Ovary (tissue), 7 donors: ENCODE measurements at regions not wholly inside any gene's neighbourhood (a gene's known extent, or its start where the extent isn't known, plus 50 kb on each side); places are given as distances from the start of the nearest gene placed in this dataset.

Source experiments
- DNase-seq, 5 donors: peaks; one replicate each; pipeline ENCODE4 v3.0.0-alpha.2; 2019 to 2020
- H3K27ac ChIP-seq, 2 donors: fragments of 200-600 bp; one replicate each; pipeline versions ENCODE4 v1.5.1 to v1.8.0; 2019 to 2022
- H3K27me3 ChIP-seq: fragments of 200-600 bp; one replicate; pipeline ENCODE4 v1.8.0; 2022
- H3K36me3 ChIP-seq: fragments of 200-600 bp; sonication (generic); one replicate; pipeline ENCODE4 v1.5.1; 2019
- H3K4me1 ChIP-seq: one replicate; pipeline ENCODE4 v1.8.1; 2013; ENCODE audit warnings: mild to moderate bottlenecking, moderate library complexity; ENCODE audit not compliant: insufficient read depth
- H3K4me3 ChIP-seq: fragments of 200-600 bp; sonication (generic); one replicate; pipeline ENCODE4 v1.5.1; 2017
- H3K9me3 ChIP-seq, 2 donors: fragments of 200-600 bp in 1 of 2; sonication (generic) in 1 of 2; one replicate each; pipeline versions ENCODE4 v1.5.1 to v1.8.1; 2013 to 2019; ENCODE audit warnings: mild to moderate bottlenecking in 1 of 2, moderate library complexity in 1 of 2
- EP300 ChIP-seq: sonication (generic); formaldehyde crosslinking; IDR thresholded peaks from one replicate; pipeline ENCODE4 v1.6.1; 2017; ENCODE audit warnings: antibody characterized with exemption
- POLR2A ChIP-seq: fragments of 450-650 bp; IDR thresholded peaks from one replicate; pipeline ENCODE4 v1.6.1; 2017; ENCODE audit warnings: antibody characterized with exemption, mild to moderate bottlenecking, moderate library complexity
- WGBS, 3 donors: extraction: QIAGEN DNeasy Blood & Tissue Kit in 1 of 3; methylation state at CpG; one replicate each; pipeline versions ENCODE4 v1.1.5 to v1.1.7; 2013 to 2017; 5-methylcytosine and 5-hydroxymethylcytosine counted together
- intact Hi-C, 4 donors: fragments of 100-400 bp; cut with DNase I; formaldehyde crosslinking; loops; one replicate each; pipeline versions ENCODE4 v1.11.0 to v1.15.1; 2022 to 2023
- TF ChIP-seq, protein P1 (sequence below), 3 donors: fragments of 450-650 bp in 2 of 3; fragments of 200-600 bp in 1 of 3; IDR thresholded peaks; one replicate each; pipeline versions ENCODE4 v1.5.1 to v1.8.0; 2016 to 2022; ENCODE audit warnings: antibody characterized with exemption in 3 of 3, mild to moderate bottlenecking in 1 of 3
- donor health status: DM: no; HTN: no; CAD: no; lungs with moderate emphysema.
- donor health status: DM: no; HTN: no; CAD: no.
- donor health status: Bipolar disorder and iron deficiency.
- donor health status: DM: no; HTN: no; CAD: no.
- donor health status: DM: yes; HTN: yes; CAD: no.

DNA sequence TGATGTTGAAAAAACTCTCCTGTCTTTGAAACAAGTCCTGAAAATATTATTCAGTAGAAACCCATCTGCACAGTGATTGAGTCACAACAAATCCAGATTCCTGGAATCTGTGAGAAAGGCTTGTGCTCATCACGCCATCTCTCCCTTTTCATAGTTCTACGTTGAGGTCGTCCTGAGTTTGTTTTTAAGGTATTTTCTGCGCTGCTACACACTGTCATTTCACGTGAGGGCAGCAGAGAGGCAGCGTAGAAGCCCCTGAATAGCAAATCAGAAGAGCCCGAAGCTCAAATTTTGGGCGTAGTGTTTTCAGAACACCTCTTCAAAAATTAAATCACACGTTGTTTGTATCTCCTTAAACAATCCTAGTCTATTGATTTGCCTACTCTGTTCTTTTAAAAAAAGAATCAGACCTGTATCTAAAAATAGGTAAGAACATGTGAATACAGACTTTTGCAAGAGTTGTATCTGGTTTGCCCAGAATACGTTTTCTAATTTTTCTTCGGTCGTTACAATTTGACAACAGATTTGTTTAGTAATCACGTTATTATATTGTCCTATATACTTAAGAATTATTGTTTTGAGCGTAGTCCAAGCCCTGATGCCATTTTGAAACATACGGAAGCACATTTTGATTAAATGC lies 61.6 kb upstream of the SLC38A11 start:
- no peaks in the 10 kb centered on the region for H3K4me1 ChIP-seq
- 19 to 27% (median 20%) methylated on average over 15 of the region's 15 CpGs for WGBS, 3 donors
- H3K27me3 ChIP-seq = no peaks in the 10 kb centered on the region
- no peak overlapping the region for H3K4me3 ChIP-seq
- intact Hi-C loops = no loop called here
- no peak overlapping the region for H3K27ac ChIP-seq
- TF ChIP-seq EP300 (no peak), POLR2A (no peak)
- TF ChIP-seq, protein P1, sequence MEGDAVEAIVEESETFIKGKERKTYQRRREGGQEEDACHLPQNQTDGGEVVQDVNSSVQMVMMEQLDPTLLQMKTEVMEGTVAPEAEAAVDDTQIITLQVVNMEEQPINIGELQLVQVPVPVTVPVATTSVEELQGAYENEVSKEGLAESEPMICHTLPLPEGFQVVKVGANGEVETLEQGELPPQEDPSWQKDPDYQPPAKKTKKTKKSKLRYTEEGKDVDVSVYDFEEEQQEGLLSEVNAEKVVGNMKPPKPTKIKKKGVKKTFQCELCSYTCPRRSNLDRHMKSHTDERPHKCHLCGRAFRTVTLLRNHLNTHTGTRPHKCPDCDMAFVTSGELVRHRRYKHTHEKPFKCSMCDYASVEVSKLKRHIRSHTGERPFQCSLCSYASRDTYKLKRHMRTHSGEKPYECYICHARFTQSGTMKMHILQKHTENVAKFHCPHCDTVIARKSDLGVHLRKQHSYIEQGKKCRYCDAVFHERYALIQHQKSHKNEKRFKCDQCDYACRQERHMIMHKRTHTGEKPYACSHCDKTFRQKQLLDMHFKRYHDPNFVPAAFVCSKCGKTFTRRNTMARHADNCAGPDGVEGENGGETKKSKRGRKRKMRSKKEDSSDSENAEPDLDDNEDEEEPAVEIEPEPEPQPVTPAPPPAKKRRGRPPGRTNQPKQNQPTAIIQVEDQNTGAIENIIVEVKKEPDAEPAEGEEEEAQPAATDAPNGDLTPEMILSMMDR (IDR thresholded peaks at IDR 0.05) = no peak
- no peaks in the 10 kb centered on the region for H3K36me3 ChIP-seq
- no peaks in the 10 kb centered on the region for H3K9me3 ChIP-seq
- no peak for DNase-seq

DNA sequence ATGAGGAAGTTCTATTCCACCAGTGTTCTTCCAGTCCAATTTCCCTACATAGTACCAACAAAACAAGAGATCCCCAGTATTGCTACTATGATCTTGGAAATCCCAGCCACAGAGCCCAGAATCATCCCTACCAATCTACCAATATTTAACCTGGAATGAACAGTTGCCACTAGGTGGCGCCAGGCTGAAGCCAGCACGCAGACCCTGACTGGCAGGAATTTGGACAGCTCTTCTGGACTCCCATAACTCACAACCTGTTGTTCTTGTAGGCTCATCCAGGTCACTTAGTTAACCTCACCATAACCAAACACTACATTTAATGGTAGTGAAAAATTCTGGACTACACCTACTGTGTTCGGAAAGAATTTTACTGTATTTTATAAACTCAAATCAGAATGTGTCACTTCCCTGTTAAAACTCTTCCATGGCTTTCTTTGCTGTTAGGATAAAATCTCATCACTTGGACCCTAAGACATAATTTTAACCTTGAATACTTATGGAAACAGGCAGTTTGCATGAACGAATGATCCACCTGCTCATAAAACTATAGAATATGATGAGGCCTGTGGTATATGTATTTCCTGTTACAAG lies 59.8 kb upstream of the SLC38A11 start:
- 25 to 31% (median 27%) methylated on average over 4 of the region's 4 CpGs for WGBS, 3 donors
- Histone ChIP-seq H3K27ac (no peak overlapping the region), H3K36me3 (no peaks in the 10 kb centered on the region), H3K4me1 (no peaks in the 10 kb centered on the region), H3K27me3 (no peaks in the 10 kb centered on the region), H3K4me3 (no peak overlapping the region), H3K9me3 (no peaks in the 10 kb centered on the region)
- TF ChIP-seq POLR2A = no peak
- TF ChIP-seq, protein P1 (IDR thresholded peaks at IDR 0.05) = peak in 1 of 3 donors; percentile 35
- intact Hi-C loops = no loop called here
- peak; percentile 19 to 56 (median 50) for DNase-seq

DNA sequence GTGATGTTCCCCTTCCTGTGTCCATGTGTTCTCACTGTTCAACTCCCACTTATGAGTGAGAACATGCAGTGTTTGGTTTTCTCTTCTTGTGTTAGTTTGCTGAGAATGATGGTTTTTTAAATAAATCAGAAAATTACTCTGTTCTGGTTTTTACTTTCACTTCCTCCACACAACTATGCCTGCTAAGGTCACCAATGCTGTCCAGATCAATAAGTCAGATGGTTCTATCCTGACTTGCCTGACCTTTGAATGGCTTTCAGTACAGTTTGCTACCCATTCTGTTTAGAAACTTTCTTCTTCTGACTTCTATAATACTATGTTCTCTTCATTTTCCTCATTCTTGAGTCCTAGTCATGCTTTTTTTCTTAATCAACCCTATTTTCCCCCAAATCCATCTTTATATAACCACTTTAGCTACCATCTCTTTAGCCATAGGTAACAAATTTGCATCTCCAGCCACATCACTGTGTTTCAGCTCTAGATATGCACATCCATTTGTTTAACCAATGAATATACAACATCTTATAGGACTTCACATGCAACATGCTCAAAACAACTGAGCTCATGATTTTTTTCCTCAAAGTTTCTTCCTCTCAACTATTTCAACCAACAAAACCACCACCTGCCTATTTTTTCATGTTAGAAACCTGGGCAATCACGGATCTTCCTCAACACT lies 58.8 kb upstream of the SLC38A11 start:
- TF ChIP-seq, protein P1 (IDR thresholded peaks at IDR 0.05) = no peak
- no peak for TF ChIP-seq EP300
- TF ChIP-seq POLR2A = no peak
- Histone ChIP-seq H3K27me3 (no peaks in the 10 kb centered on the region), H3K4me1 (no peaks in the 10 kb centered on the region), H3K36me3 (no peaks in the 10 kb centered on the region), H3K27ac (no peak overlapping the region), H3K9me3 (no peaks in the 10 kb centered on the region), H3K4me3 (no peak overlapping the region)
- DNase-seq = no peak
- intact Hi-C loops = no loop called here
- WGBS, 3 donors = 72 to 81% (median 77%) methylated on average over 1 of the region's 1 CpG

DNA sequence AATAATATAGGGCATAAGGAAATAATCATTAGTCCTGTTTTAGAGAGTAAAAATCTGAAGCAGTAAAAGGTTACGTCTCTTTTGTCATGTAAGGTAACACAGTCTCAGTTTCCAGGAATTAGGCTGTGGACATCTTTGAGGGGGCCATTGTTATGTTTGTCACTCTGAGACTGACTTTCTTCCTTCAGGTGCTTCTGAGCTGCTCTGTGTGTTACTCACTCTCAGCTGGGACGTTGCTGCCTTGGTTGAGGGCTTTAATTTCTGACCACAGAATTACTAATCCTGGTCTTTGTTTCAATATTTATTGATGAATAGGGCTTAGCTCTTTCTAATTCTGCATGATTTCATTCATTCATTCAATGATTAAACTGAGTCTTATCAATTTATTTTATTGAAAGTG lies 55.9 kb upstream of the SLC38A11 start:
- DNase-seq = no peak
- intact Hi-C loops = no loop called here
- Histone ChIP-seq H3K27me3 (no peaks in the 10 kb centered on the region), H3K36me3 (no peaks in the 10 kb centered on the region), H3K27ac (no peak overlapping the region), H3K4me3 (no peak overlapping the region), H3K4me1 (no peaks in the 10 kb centered on the region), H3K9me3 (no peaks in the 10 kb centered on the region)
- 65 to 84% (median 66%) methylated on average over 2 of the region's 2 CpGs for WGBS, 3 donors
- no peak for TF ChIP-seq POLR2A
- no peak for TF ChIP-seq EP300
- TF ChIP-seq, protein P1 (IDR thresholded peaks at IDR 0.05) = no peak
